NCI-H774 (cell line): ENCODE measurements at regions not wholly inside any gene's neighbourhood (a gene's known extent, or its start where the extent isn't known, plus 50 kb on each side); places are given as distances from the start of the nearest gene placed in this dataset.
"Not testable (repeated sequence)": the region's sequence is repeated elsewhere in the genome, so short reads cannot be mapped to it uniquely, and the experiment has no call there.

Source experiments
- DNase-seq: peaks from one replicate; lab custom pipeline; 2025; lab: John Stamatoyannopoulos, UW

GRCh38 chr6:140661691-140662090 is 1287.2 kb upstream of the CITED2 start:
- DNase-seq, result no peak

DNA sequence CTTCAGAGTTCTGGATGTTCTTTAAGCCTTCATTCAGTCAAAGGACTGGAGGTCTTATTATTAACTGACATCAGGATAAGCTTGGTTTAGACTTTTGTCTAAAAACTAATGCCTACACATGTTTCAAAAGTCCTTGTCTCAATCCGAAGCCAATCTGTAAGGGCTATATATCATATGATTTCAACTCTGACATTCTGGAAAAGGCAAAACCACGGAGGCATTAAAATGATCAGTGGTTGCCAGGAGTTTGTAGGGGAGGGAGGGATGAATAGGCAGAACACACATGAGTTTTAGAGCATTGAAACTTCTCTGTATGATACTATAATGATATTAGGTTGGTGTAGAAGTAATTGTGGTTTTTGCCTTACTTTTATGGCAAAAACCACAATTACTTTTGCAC is 1285.8 kb upstream of the CITED2 start:
- no peak for DNase-seq

- no peak for DNase-seq
These were observed 1279.5 kb upstream of the CITED2 start for GRCh38 chr6:140653972-140654371.

- DNase-seq, result no peak
These were observed 1279.1 kb upstream of the CITED2 start for GRCh38 chr6:140653506-140653905.

DNA sequence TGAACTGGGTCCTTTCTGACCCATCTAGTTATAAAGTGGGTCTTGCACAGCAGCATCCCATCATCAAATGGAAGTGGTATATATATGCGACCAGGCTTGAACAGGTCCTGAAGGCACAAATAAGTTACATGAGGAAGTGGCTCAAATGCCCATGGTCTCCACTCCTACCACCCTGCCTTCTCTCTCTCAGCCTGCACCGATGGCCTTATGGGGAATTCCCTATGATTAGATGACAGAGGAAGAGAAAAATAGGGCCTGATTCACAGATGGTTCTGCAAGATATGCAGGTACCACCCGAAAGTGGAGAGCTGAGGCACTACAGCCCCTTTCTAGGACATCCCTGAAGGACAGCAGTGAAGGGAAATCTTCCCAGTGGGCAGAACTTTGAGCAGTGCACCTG is 1275.1 kb upstream of the CITED2 start:
- DNase-seq, result not testable (repeated sequence)

DNA sequence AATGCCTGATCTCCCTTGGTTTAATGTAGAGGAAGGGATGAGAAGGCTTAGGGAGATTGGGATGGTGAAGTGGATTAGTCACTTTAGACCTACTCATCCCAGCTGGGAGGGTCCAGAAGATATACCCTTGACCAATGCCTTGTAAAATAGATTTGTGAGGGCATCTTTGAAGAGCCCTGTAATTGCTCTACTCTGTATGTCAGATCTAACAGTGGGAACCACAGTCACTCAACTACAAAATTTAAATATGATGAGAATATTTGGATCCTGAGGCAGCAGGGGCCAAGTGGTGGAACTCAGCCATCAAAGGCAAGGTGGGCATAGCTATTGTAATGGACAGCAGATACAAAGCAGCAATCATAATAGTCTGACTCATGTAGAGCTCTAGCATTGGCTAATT is 1272.9 kb upstream of the CITED2 start:
- DNase-seq, result not testable (repeated sequence)

DNA sequence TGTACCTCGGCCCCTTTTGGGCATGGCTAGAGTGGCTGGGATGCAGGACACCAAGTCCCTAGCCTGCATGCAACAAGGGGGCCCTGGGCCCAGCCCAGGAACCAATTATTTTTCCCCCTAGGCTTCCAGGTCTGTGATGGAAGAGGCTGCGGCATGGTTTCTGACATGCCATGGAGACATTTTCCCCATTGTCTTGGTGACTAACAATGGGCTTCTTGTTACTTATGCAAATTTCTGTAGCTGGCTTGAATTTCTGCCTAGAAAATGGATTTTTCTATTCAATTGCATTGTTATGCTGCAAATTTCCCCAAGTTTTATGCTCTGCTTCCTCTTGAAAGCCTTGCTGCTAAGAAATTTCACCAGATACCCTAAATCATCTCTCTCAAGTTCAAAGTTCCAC is 1269.6 kb upstream of the CITED2 start:
- no peak for DNase-seq

GRCh38 chr6:140641412-140641811 is 1267.0 kb upstream of the CITED2 start:
- no peak for DNase-seq

DNA sequence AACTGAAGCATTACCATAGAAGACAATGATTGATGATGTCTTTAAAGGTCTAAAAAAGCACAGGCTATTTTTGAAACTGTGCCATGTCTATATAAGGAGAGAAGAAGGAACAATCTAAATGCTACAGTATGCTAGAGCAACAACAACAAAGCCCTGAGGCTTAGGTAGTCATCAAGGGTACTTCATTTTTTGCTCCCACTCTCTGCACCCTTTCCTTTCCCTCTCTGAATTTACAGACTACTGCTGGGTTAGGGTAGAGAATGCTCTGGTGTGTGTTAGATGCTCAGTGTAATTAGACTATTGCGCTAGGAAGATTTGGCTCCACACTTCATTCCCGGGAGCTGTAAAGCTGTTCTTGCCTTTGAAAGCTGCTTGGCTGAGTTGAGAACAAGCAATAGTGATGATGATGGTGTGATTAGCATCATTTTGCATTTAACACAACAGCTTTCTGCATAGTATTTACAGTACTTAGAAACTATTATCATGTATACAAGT is 1262.5 kb upstream of the CITED2 start:
- no peak for DNase-seq

GRCh38 chr6:140636271-140636907 is 1261.9 kb upstream of the CITED2 start:
- DNase-seq, result peak; percentile 72

GRCh38 chr6:140627002-140627401 is 1252.6 kb upstream of the CITED2 start:
- no peak for DNase-seq

DNA sequence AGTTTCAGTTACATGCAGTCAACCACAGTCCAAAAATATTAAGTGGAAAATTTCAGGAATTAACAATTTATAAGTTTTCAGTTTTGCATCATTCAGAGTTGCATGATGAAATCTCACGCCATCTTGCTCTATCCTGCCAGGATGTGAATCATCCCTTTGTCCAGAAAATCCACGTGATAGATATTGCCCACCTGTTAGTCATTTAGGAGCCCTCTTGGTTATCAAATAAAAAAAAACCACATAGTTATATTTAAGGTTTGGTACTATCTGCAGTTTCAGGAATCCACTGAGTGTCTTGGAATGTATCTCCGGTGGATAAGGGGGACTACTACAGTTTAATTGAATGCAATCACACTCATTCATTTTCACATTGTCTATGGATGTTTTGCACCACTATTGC is 1249.0 kb upstream of the CITED2 start:
- no peak for DNase-seq

DNA sequence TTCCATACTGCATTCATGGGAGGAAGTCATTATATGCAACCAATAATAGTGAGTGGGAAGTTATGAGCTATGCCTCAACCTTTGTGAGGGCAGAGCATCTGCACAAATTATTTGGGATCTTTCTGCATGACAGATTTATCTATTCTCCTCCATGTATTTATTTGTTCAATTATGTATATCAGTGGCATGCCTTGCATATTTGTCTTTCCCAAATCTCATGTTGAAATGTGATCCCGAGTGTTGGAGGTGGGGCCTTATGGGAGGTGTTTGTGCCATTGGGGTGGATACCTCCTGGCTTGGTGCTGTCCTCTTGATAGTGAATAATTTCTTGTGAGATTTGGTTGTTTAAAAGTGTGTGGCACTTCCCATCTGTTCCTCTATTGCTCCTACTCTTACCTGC is 1246.0 kb upstream of the CITED2 start:
- DNase-seq, result no peak

GRCh38 chr6:140609956-140610355 is 1235.5 kb upstream of the CITED2 start:
- no peak for DNase-seq

- DNase-seq, result no peak
These were observed 1234.9 kb upstream of the CITED2 start for GRCh38 chr6:140609321-140609720.

DNA sequence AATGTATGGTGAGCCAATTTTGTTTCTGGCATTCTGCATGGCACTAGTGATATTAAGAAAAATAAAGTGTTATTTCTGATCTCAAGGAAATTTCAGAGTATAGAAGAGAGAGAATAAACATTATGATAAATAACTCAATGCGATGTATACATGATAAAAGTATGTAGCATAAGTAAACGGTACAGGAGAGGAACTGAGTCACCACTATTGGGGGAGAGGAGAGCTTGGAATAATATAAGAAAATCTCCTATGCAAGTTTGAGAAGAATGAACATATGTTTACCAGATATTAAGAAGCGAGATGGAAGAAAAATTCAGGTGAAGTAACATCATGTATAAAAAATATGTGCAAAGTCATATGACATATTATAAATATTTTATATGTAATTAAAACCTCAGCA is 1230.3 kb upstream of the CITED2 start:
- no peak for DNase-seq

GRCh38 chr6:140602431-140603248 is 1228.2 kb upstream of the CITED2 start:
- no peak for DNase-seq

GRCh38 chr6:140601021-140601808 is 1226.8 kb upstream of the CITED2 start:
- DNase-seq, result no peak

DNA sequence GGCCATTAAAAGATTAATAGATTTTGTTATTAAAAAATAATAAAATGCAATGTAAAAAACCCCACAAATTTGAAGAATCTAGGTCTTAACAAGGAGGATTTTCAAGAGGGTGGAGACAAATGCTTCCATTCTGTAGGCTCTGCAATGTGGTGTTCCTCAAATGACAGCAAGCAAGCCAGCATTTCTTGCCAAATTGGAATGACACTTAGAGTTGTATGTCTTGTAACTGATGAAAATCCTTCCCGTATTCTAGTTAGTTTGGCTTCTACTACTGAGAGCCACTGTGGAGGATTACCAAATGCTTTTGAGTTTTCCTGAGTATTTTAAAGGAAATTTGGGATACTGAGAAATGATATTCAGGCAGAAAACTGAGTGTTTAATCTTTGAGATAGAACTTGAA is 1225.5 kb upstream of the CITED2 start:
- DNase-seq, result no peak

GRCh38 chr6:140597181-140597580 is 1222.7 kb upstream of the CITED2 start:
- DNase-seq, result no peak

GRCh38 chr6:140594806-140595128 is 1220.3 kb upstream of the CITED2 start:
- no peak for DNase-seq

DNA sequence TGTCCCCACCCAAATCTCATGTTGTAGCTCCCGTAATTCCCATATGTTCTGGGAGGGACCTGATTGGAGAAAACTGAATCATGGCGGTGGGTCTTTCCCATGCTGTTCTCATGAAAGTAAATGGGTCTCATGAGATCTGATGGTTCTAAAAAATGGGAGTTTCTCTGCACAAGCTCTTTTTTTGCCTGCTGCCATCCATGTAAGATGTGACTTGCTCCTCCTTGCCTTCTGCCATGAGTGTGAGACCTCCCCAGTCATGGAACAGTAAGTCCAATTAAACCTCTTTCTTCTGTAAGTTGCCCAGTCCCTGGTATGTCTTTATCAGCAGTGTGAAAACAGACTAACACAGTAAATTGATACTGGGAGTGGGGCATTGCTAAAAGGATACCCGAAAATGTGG is 1218.4 kb upstream of the CITED2 start:
- no peak for DNase-seq

DNA sequence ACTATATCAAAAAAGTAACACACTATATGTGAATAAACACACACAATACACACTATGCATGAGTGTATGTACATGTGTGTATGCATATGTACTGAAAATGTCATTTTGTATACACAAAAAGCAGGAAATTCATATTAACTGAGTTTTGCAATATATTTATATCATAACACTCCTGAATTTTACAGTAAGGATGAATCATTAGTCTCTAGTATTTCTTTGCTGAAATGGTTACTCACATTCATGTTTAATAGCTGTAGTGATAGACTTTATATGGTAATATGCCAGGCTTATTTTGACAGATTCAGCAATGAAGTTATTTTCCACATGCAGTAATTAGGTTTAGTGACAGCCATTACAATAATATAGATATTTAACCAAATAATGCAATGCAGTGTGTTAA is 1216.2 kb upstream of the CITED2 start:
- no peak for DNase-seq
